GM21786 (cell line): ENCODE measurements at regions not wholly inside any gene's neighbourhood (a gene's known extent, or its start where the extent isn't known, plus 50 kb on each side); places are given as distances from the start of the nearest gene placed in this dataset.
"Not testable (repeated sequence)": the region's sequence is repeated elsewhere in the genome, so short reads cannot be mapped to it uniquely, and the experiment has no call there.

ENCODE experiments used
- ATAC-seq: cut with Tn5 transposase; IDR thresholded peaks from one replicate; pipeline ENCODE4 v1.9.1; 2021; ENCODE audit not compliant: unreplicated experiment

- ATAC-seq = no peak
These were observed 104.5 kb upstream of the FAM20A start for GRCh38 chr17:68705714-68706076.

- no peak for ATAC-seq
These were observed 103.9 kb upstream of the FAM20A start for GRCh38 chr17:68704871-68705713.

- no peak for ATAC-seq
These were observed 99.9 kb upstream of the FAM20A start for GRCh38 chr17:68701046-68701445.

- ATAC-seq = no peak
These were observed 99.3 kb upstream of the FAM20A start for GRCh38 chr17:68700421-68700820.

- no peak for ATAC-seq
These were observed 98.8 kb upstream of the FAM20A start for GRCh38 chr17:68699936-68700335.

GRCh38 chr17:68698746-68699145 lies 97.6 kb upstream of the FAM20A start:
- ATAC-seq = no peak

GRCh38 chr17:68697850-68698361 lies 96.7 kb upstream of the FAM20A start:
- no peak for ATAC-seq

- ATAC-seq = no peak
These were observed 94.5 kb upstream of the FAM20A start for GRCh38 chr17:68695659-68696058.

- ATAC-seq = no peak
These were observed 93.8 kb upstream of the FAM20A start for GRCh38 chr17:68694791-68695485.

- ATAC-seq = no peak
These were observed 92.7 kb upstream of the FAM20A start for GRCh38 chr17:68693896-68694295.

- ATAC-seq = no peak
These were observed 92.3 kb upstream of the FAM20A start for GRCh38 chr17:68693466-68693865.

GRCh38 chr17:68686108-68686988 lies 85.2 kb upstream of the FAM20A start:
- ATAC-seq = no peak

GRCh38 chr17:68684949-68685357 lies 83.8 kb upstream of the FAM20A start:
- no peak for ATAC-seq

GRCh38 chr17:68682903-68683302 lies 81.7 kb upstream of the FAM20A start:
- no peak for ATAC-seq

GRCh38 chr17:68679882-68680281 lies 78.7 kb upstream of the FAM20A start:
- no peak for ATAC-seq

- no peak for ATAC-seq
These were observed 75.7 kb upstream of the FAM20A start for GRCh38 chr17:68676856-68677255.

GRCh38 chr17:68675723-68676122 lies 74.6 kb upstream of the FAM20A start:
- ATAC-seq = no peak

GRCh38 chr17:68674029-68674925 lies 73.1 kb upstream of the FAM20A start:
- no peak for ATAC-seq

- no peak for ATAC-seq
These were observed 70.0 kb upstream of the FAM20A start for GRCh38 chr17:68670967-68671693.

GRCh38 chr17:68666438-68666837 lies 65.3 kb upstream of the FAM20A start:
- ATAC-seq = not testable (repeated sequence)
